IMR-90 (cell line): ENCODE measurements at regions not wholly inside any gene's neighbourhood (a gene's known extent, or its start where the extent isn't known, plus 50 kb on each side); places are given as distances from the start of the nearest gene placed in this dataset.

Source experiments
- ATAC-seq: fragments of 200-7000 bp; cut with Tn5 transposase; 2 replicates; pipeline ENCODE4 v1.9.1; 2020; ENCODE audit warnings: low read depth, mild to moderate bottlenecking, moderate library complexity
- BruUV-seq: library from RNA; stranded (reverse); fragments of 400-500 nt; replicated peaks from 2 replicates; lab custom pipeline; 2021; lab: Mats Ljungman, UMichigan
- CTCF ChIA-PET: fragments of 300-600 bp; formaldehyde crosslinking; extraction: SDS; loops from one replicate; lab custom pipeline; 2021; ENCODE audit warnings: antibody characterized with exemption; lab: Yijun Ruan, JAX
- POLR2A ChIA-PET: fragments of 300-600 bp; sonication (Branson Sonifier 250); formaldehyde crosslinking; loops from one replicate; lab custom pipeline; 2022; ENCODE audit warnings: antibody characterized with exemption; ENCODE audit not compliant: unreplicated experiment; lab: Charles Lee
- DNase-seq: peaks from one replicate; pipeline ENCODE4 v3.0.0; 2013
- H2AFZ ChIP-seq: replicated peaks from 2 replicates; pipeline ENCODE3; 2013; ENCODE audit warnings: low read length, mild to moderate bottlenecking; ENCODE audit not compliant: poor library complexity
- H2AK5ac ChIP-seq: 2 replicates; pipeline ENCODE4 v1.6.1; 2013; ENCODE audit warnings: low read depth, low read length, inconsistent platforms
- H2AK9ac ChIP-seq: replicated peaks from 2 replicates; pipeline ENCODE3; 2013; ENCODE audit warnings: mild to moderate bottlenecking, low read depth, low read length, moderate library complexity; ENCODE audit not compliant: poor library complexity
- H2BK120ac ChIP-seq: 2 replicates; pipeline ENCODE4 v1.6.1; 2013; ENCODE audit warnings: low read depth, low read length, inconsistent platforms
- H2BK15ac ChIP-seq: 3 replicates; pipeline ENCODE4 v1.6.1; 2013; ENCODE audit warnings: low read depth, low read length, inconsistent platforms
- H2BK20ac ChIP-seq: 2 replicates; pipeline ENCODE4 v1.6.1; 2013; ENCODE audit warnings: low read depth, mild to moderate bottlenecking, inconsistent platforms, low read length, moderate library complexity
- H2BK5ac ChIP-seq: 2 replicates; pipeline ENCODE4 v1.6.1; 2013; ENCODE audit warnings: mild to moderate bottlenecking, low read depth, low read length, inconsistent platforms; ENCODE audit not compliant: poor library complexity, severe bottlenecking
- H3K14ac ChIP-seq: replicated peaks from 2 replicates; pipeline ENCODE4 v1.6.1; 2013; ENCODE audit warnings: low read depth, low read length, inconsistent platforms
- H3K18ac ChIP-seq: 2 replicates; pipeline ENCODE4 v1.6.1; 2013; ENCODE audit warnings: low read depth, low read length, control low read depth
- H3K23ac ChIP-seq: 2 replicates; pipeline ENCODE4 v1.6.1; 2013; ENCODE audit warnings: low read depth, low read length, inconsistent platforms
- H3K27ac ChIP-seq: 2 replicates; pipeline ENCODE4 v1.5.1; 2013; ENCODE audit warnings: mild to moderate bottlenecking, control low read depth, low read length; ENCODE audit not compliant: insufficient read depth
- H3K27me3 ChIP-seq: 2 replicates; pipeline ENCODE4 v1.6.1; 2013; ENCODE audit warnings: low read length; ENCODE audit not compliant: control insufficient read depth, insufficient read depth
- H3K36me3 ChIP-seq: 2 replicates; pipeline ENCODE4 v1.6.1; 2013; ENCODE audit warnings: low read length, mixed read lengths; ENCODE audit not compliant: control insufficient read depth, insufficient read depth
- H3K4ac ChIP-seq: 2 replicates; pipeline ENCODE4 v1.6.1; 2013; ENCODE audit warnings: low read depth, low read length, inconsistent platforms
- H3K4me1 ChIP-seq: 2 replicates; pipeline ENCODE4 v1.6.1; 2013; ENCODE audit warnings: low read length, mixed read lengths; ENCODE audit not compliant: control insufficient read depth, insufficient read depth
- H3K4me2 ChIP-seq: 2 replicates; pipeline ENCODE4 v1.6.1; 2013; ENCODE audit warnings: low read depth, mild to moderate bottlenecking, control low read depth, low read length, moderate library complexity
- H3K4me3 ChIP-seq: 2 replicates; pipeline ENCODE4 v1.5.1; 2013; ENCODE audit warnings: low read depth, mild to moderate bottlenecking, control low read depth, low read length, moderate library complexity; ENCODE audit not compliant: insufficient read depth
- H3K56ac ChIP-seq: 2 replicates; pipeline ENCODE4 v1.6.1; 2013; ENCODE audit warnings: low read length, inconsistent platforms; ENCODE audit not compliant: insufficient read depth; ENCODE audit errors: extremely low read depth
- H3K79me1 ChIP-seq, 2 experiments: 2 replicates each; pipeline ENCODE4 v1.6.1; 2013; ENCODE audit warnings: low read length in 2 of 2, inconsistent platforms in 1 of 2, low read depth in 1 of 2
- H3K9ac ChIP-seq: 2 replicates; pipeline ENCODE4 v1.6.1; 2013; ENCODE audit warnings: low read depth, low read length, control low read depth
- H3K9me1 ChIP-seq: 2 replicates; pipeline ENCODE4 v1.6.1; 2013; ENCODE audit warnings: low read length, inconsistent platforms; ENCODE audit not compliant: insufficient read depth
- H3K9me3 ChIP-seq: 2 replicates; pipeline ENCODE4 v1.6.1; 2013; ENCODE audit warnings: low read length; ENCODE audit not compliant: control insufficient read depth, insufficient read depth
- H4K20me1 ChIP-seq: 2 replicates; pipeline ENCODE4 v1.6.1; 2013; ENCODE audit warnings: low read length, inconsistent platforms; ENCODE audit not compliant: insufficient read depth
- H4K5ac ChIP-seq: 2 replicates; pipeline ENCODE4 v1.6.1; 2013; ENCODE audit warnings: mild to moderate bottlenecking, low read depth, low read length, control low read depth
- H4K8ac ChIP-seq, 2 experiments: 2 replicates each; pipeline ENCODE4 v1.6.1; 2013; ENCODE audit warnings: low read depth in 2 of 2, low read length in 2 of 2, control low read depth in 1 of 2, inconsistent platforms in 1 of 2
- H4K91ac ChIP-seq: 2 replicates; pipeline ENCODE4 v1.6.1; 2013; ENCODE audit warnings: low read depth, low read length, inconsistent platforms; ENCODE audit not compliant: insufficient read depth
- CEBPB ChIP-seq: IDR thresholded peaks from 2 replicates; pipeline ENCODE4 v1.6.1; 2012; ENCODE audit warnings: low read depth, low read length, improper control_type of control experiment
- CHD1 ChIP-seq: IDR thresholded peaks from 2 replicates; pipeline ENCODE4 v1.6.1; 2012; ENCODE audit warnings: low read depth, low read length, improper control_type of control experiment
- ELK1 ChIP-seq: fragments of 150-350 bp; IDR thresholded peaks from 2 replicates; pipeline ENCODE4 v1.6.1; 2016; ENCODE audit warnings: low read depth, mild to moderate bottlenecking, low read length, moderate library complexity, borderline replicate concordance
- FOS ChIP-seq: fragments of 150-350 bp; IDR thresholded peaks from 2 replicates; pipeline ENCODE4 v1.6.1; 2016; ENCODE audit warnings: low read depth, low read length
- MAFK ChIP-seq: IDR thresholded peaks from 2 replicates; pipeline ENCODE4 v1.6.1; 2012; ENCODE audit warnings: low read depth, low read length, improper control_type of control experiment
- MAZ ChIP-seq: IDR thresholded peaks from 2 replicates; pipeline ENCODE4 v1.6.1; 2012; ENCODE audit warnings: low read depth, mild to moderate bottlenecking, low read length, improper control_type of control experiment, moderate library complexity, borderline replicate concordance
- MXI1 ChIP-seq: IDR thresholded peaks from 2 replicates; pipeline ENCODE4 v1.6.1; 2012; ENCODE audit warnings: low read depth, mild to moderate bottlenecking, low read length, moderate library complexity, borderline replicate concordance
- POLR2A ChIP-seq: IDR thresholded peaks from 2 replicates; pipeline ENCODE4 v1.6.1; 2012; ENCODE audit warnings: mild to moderate bottlenecking, low read depth, low read length
- RAD21 ChIP-seq: IDR thresholded peaks from 2 replicates; pipeline ENCODE4 v1.6.1; 2012; ENCODE audit warnings: low read length, improper control_type of control experiment
- RFX5 ChIP-seq: IDR thresholded peaks from 2 replicates; pipeline ENCODE4 v1.8.0; 2012; ENCODE audit warnings: low read depth, mild to moderate bottlenecking, low read length, moderate library complexity
- WGBS, 2 experiments: methylation state at CpG; one replicate each; pipeline versions ENCODE4 v1.1.5 to v1.1.7; 2013; ENCODE audit warnings: missing lambda C conversion rate in 2 of 2; ENCODE audit not compliant: insufficient read length in 1 of 2; ENCODE audit errors: extremely low coverage in 2 of 2; 5-methylcytosine and 5-hydroxymethylcytosine counted together
- dilution Hi-C: fragments of 300-500 bp; cut with HindIII; formaldehyde crosslinking; loops from one replicate; pipeline ENCODE4 v1.14.3; 2018; ENCODE audit warnings: low sequenced_read_pairs; ENCODE audit not compliant: unreplicated experiment
- in situ Hi-C: fragments of 300-500 bp; cut with MboI; formaldehyde crosslinking; loops from 3 replicates; pipeline ENCODE4 v1.14.3; 2019; ENCODE audit warnings: low sequenced_read_pairs, inconsistent platforms, mixed read lengths
- intact Hi-C: fragments of 100-400 bp; cut with micrococcal nuclease; formaldehyde crosslinking; loops from 2 replicates; pipeline ENCODE4 v1.10.0; 2022

- H3K9ac ChIP-seq: no peak overlapping the region
- H2BK15ac ChIP-seq: no peak overlapping the region
- H4K91ac ChIP-seq: no peak overlapping the region
- H3K9me3 ChIP-seq: no peaks in the 10 kb centered on the region
- H3K27ac ChIP-seq: no peak overlapping the region
- no peak overlapping the region for H3K14ac ChIP-seq
- H2BK120ac ChIP-seq: no peak overlapping the region
- H3K36me3 ChIP-seq: no peaks in the 10 kb centered on the region
- H3K9me1 ChIP-seq: no peaks in the 10 kb centered on the region
- intact Hi-C loops (no loop called here), dilution Hi-C loops (no loop called here), in situ Hi-C loops (no loop called here)
- no peak overlapping the region for H3K18ac ChIP-seq
- WGBS, 2 experiments: no CpG with 5 or more reads among the region's 4 CpGs
- no peak for ATAC-seq
- TF ChIP-seq POLR2A (no peak), ELK1 (no peak), RFX5 (no peak), MXI1 (no peak), CHD1 (no peak), RAD21 (no peak), CEBPB (no peak), FOS (no peak), MAFK (no peak), MAZ (no peak)
- no peak overlapping the region for H3K4ac ChIP-seq
- H4K5ac ChIP-seq: no peak overlapping the region
- no peak overlapping the region for H3K56ac ChIP-seq
- no peaks in the 10 kb centered on the region for H3K27me3 ChIP-seq
- H2BK20ac ChIP-seq: no peak overlapping the region
- no peak overlapping the region for H4K8ac ChIP-seq
- H2AK9ac ChIP-seq: no peak overlapping the region
- H3K4me2 ChIP-seq: no peak overlapping the region
- no peak for DNase-seq
- H3K79me1 ChIP-seq: no peaks in the 10 kb centered on the region
- no peaks in the 10 kb centered on the region for H3K4me1 ChIP-seq
- no peak overlapping the region for H2AK5ac ChIP-seq
- H3K23ac ChIP-seq: no peak overlapping the region
- no peaks in the 10 kb centered on the region for H4K20me1 ChIP-seq
- no peak overlapping the region for H2AFZ ChIP-seq
- no peak overlapping the region for H2BK5ac ChIP-seq
- no peak overlapping the region for H3K4me3 ChIP-seq
- ChIA-PET POLR2A (no interaction called here), CTCF (interaction anchor here (0.5 kb wide), 1 partner anchor 301 kb away, joined by 5 read pairs; no protein-coding TSS in a partner anchor)
- BruUV-seq: no TSS peak
Measured at GRCh38 chr5:42301349-42301748, 121.9 kb upstream of the GHR start.
